Esophagus muscularis mucosa (tissue), 3 donors: ENCODE measurements at regions not wholly inside any gene's neighbourhood (a gene's known extent, or its start where the extent isn't known, plus 50 kb on each side); places are given as distances from the start of the nearest gene placed in this dataset.

ENCODE experiments used
- POLR2AphosphoS5 ChIP-seq, 2 donors: sonication (generic); formaldehyde crosslinking; IDR thresholded peaks; one replicate each; pipeline ENCODE4 v1.6.1; 2017; ENCODE audit warnings: antibody characterized with exemption in 2 of 2
- TF ChIP-seq, protein P1 (sequence below), 3 experiments: fragments of 200-600 bp in 2 of 3; fragments of 450-650 bp in 1 of 3; sonication (generic) in 2 of 3; IDR thresholded peaks; one replicate each; pipeline ENCODE4 v1.5.1; 2017 to 2019; ENCODE audit warnings: antibody characterized with exemption in 3 of 3, mild to moderate bottlenecking in 2 of 3, moderate library complexity in 1 of 3

DNA sequence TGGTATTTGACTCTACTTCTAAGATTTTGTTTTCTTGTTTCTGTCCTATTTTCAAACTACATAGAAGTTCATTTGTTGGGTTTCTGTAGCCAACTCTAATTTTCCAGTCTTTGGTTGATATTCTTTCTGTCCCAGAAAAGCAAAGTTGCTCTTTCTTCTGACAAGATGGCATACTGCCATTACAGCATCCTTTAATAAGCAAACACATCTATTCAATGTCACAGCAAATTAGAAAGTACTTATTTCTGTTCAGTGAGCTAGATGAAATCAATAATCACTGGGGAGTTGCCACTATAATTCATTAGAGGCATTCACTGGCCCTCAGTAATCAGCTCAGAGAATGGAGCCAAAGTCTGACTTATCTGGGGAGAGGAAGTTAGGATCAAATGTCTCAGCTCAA, 1258.0 kb upstream of the IGFBP7 start:
- TF ChIP-seq, protein P1, sequence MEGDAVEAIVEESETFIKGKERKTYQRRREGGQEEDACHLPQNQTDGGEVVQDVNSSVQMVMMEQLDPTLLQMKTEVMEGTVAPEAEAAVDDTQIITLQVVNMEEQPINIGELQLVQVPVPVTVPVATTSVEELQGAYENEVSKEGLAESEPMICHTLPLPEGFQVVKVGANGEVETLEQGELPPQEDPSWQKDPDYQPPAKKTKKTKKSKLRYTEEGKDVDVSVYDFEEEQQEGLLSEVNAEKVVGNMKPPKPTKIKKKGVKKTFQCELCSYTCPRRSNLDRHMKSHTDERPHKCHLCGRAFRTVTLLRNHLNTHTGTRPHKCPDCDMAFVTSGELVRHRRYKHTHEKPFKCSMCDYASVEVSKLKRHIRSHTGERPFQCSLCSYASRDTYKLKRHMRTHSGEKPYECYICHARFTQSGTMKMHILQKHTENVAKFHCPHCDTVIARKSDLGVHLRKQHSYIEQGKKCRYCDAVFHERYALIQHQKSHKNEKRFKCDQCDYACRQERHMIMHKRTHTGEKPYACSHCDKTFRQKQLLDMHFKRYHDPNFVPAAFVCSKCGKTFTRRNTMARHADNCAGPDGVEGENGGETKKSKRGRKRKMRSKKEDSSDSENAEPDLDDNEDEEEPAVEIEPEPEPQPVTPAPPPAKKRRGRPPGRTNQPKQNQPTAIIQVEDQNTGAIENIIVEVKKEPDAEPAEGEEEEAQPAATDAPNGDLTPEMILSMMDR (IDR thresholded peaks at IDR 0.05), result no peak
- no peak for TF ChIP-seq POLR2AphosphoS5 (IDR thresholded peaks at IDR 0.05)
